Loucy (cell line): ENCODE measurements at regions not wholly inside any gene's neighbourhood (a gene's known extent, or its start where the extent isn't known, plus 50 kb on each side); places are given as distances from the start of the nearest gene placed in this dataset.

ENCODE experiments used
- CTCF ChIP-seq: fragments of 200-600 bp; sonication (generic); conservative IDR thresholded peaks from 2 replicates; pipeline ENCODE4 v1.5.1; 2014; ENCODE audit warnings: mild to moderate bottlenecking, antibody characterized with exemption, low read length
- EZH2phosphoT487 ChIP-seq: fragments of 200-600 bp; IDR thresholded peaks from 2 replicates; pipeline ENCODE4 v1.6.1; 2018; ENCODE audit warnings: antibody characterized with exemption, mild to moderate bottlenecking, moderate library complexity, borderline replicate concordance

- no peak for TF ChIP-seq CTCF
- no peak for TF ChIP-seq EZH2phosphoT487
Observed at GRCh38 chr2:54377901-54378493, 78.1 kb upstream of the SPTBN1 start.
